ENCODE measurements at regions not wholly inside any gene's neighbourhood (a gene's known extent, or its start where the extent isn't known, plus 50 kb on each side); places are given as distances from the start of the nearest gene placed in this dataset.

- Histone ChIP-seq H2AFZ (ENCODE audit: low read length) (no peak overlapping the region), H3K79me2 (ENCODE audit: low read length) (no peaks in the 10 kb centered on the region), H3K9me3 (ENCODE audit: low read length) (peaks cover 32% of the 10 kb centered on the region), H3K27me3 (ENCODE audit: low read length) (no peaks in the 10 kb centered on the region), H3K36me3 (ENCODE audit: insufficient read depth, low read length) (no peaks in the 10 kb centered on the region), H3K4me2 (ENCODE audit: low read depth, low read length, poor library complexity, severe bottlenecking) (no peak overlapping the region), H3K9me2 (replicated peaks; ENCODE audit: insufficient read depth, low read length) (no peaks in the 10 kb centered on the region), H3K4me1 (ENCODE audit: low read length) (no peaks in the 10 kb centered on the region), H3K9ac (ENCODE audit: low read length) (no peak overlapping the region), H3K4me3 (ENCODE audit: low read length) (no peak overlapping the region), H3K27ac (ENCODE audit: low read length) (no peak overlapping the region), H4K20me1 (ENCODE audit: insufficient read depth, low read depth, low read length) (no peaks in the 10 kb centered on the region)
- no peak for DNase-seq
Observed at GRCh38 chr1:80365359-80366021, 1359.0 kb upstream of the ADGRL4 start.

GRCh38 chr1:80363689-80364475 lies 1357.4 kb upstream of the ADGRL4 start:
- H3K4me1 ChIP-seq (ENCODE audit: low read length) = no peaks in the 10 kb centered on the region
- H3K9me3 ChIP-seq (ENCODE audit: low read length) = peaks cover 35% of the 10 kb centered on the region
- no peak overlapping the region for H2AFZ ChIP-seq (ENCODE audit: low read length)
- H4K20me1 ChIP-seq (ENCODE audit: insufficient read depth, low read depth, low read length) = no peaks in the 10 kb centered on the region
- no peaks in the 10 kb centered on the region for H3K79me2 ChIP-seq (ENCODE audit: low read length)
- no peaks in the 10 kb centered on the region for H3K36me3 ChIP-seq (ENCODE audit: insufficient read depth, low read length)
- no peak overlapping the region for H3K27ac ChIP-seq (ENCODE audit: low read length)
- no peak for DNase-seq
- H3K9ac ChIP-seq (ENCODE audit: low read length) = no peak overlapping the region
- no peaks in the 10 kb centered on the region; the same call in 1 of the 2 replicates for H3K9me2 ChIP-seq (replicated peaks; ENCODE audit: insufficient read depth, low read length)
- no peaks in the 10 kb centered on the region for H3K27me3 ChIP-seq (ENCODE audit: low read length)
- no peak overlapping the region for H3K4me2 ChIP-seq (ENCODE audit: low read depth, low read length, poor library complexity, severe bottlenecking)
- no peak overlapping the region for H3K4me3 ChIP-seq (ENCODE audit: low read length)

GRCh38 chr1:80359666-80360065 lies 1353.1 kb upstream of the ADGRL4 start:
- H3K27ac ChIP-seq (ENCODE audit: low read length) = no peak overlapping the region
- H3K9ac ChIP-seq (ENCODE audit: low read length) = no peak overlapping the region
- no peak overlapping the region for H3K4me3 ChIP-seq (ENCODE audit: low read length)
- H2AFZ ChIP-seq (ENCODE audit: low read length) = no peak overlapping the region
- H3K4me2 ChIP-seq (ENCODE audit: low read depth, low read length, poor library complexity, severe bottlenecking) = no peak overlapping the region
- DNase-seq = no peak
- no peaks in the 10 kb centered on the region for H3K27me3 ChIP-seq (ENCODE audit: low read length)
- no peaks in the 10 kb centered on the region for H3K36me3 ChIP-seq (ENCODE audit: insufficient read depth, low read length)
- no peaks in the 10 kb centered on the region for H3K4me1 ChIP-seq (ENCODE audit: low read length)
- no peaks in the 10 kb centered on the region; the same call in 1 of the 2 replicates for H3K9me2 ChIP-seq (replicated peaks; ENCODE audit: insufficient read depth, low read length)
- no peaks in the 10 kb centered on the region for H3K79me2 ChIP-seq (ENCODE audit: low read length)
- peaks cover 21% of the 10 kb centered on the region for H3K9me3 ChIP-seq (ENCODE audit: low read length)
- H4K20me1 ChIP-seq (ENCODE audit: insufficient read depth, low read depth, low read length) = no peaks in the 10 kb centered on the region

- H2AFZ ChIP-seq (ENCODE audit: low read length) = no peak overlapping the region
Observed at GRCh38 chr1:80349218-80349617, 1342.7 kb upstream of the ADGRL4 start.

GRCh38 chr1:80341021-80341420 lies 1334.5 kb upstream of the ADGRL4 start:
- H3K27me3 ChIP-seq (ENCODE audit: low read length) = no peaks in the 10 kb centered on the region
- H3K4me1 ChIP-seq (ENCODE audit: low read length) = no peaks in the 10 kb centered on the region
- no peak overlapping the region for H3K9ac ChIP-seq (ENCODE audit: low read length)
- no peak overlapping the region for H3K4me2 ChIP-seq (ENCODE audit: low read depth, low read length, poor library complexity, severe bottlenecking)
- no peak overlapping the region for H2AFZ ChIP-seq (ENCODE audit: low read length)
- no peak overlapping the region for H3K27ac ChIP-seq (ENCODE audit: low read length)
- H3K79me2 ChIP-seq (ENCODE audit: low read length) = no peaks in the 10 kb centered on the region
- no peak overlapping the region for H3K4me3 ChIP-seq (ENCODE audit: low read length)
- no peak for DNase-seq
- no peaks in the 10 kb centered on the region for H3K36me3 ChIP-seq (ENCODE audit: insufficient read depth, low read length)
- H4K20me1 ChIP-seq (ENCODE audit: insufficient read depth, low read depth, low read length) = no peaks in the 10 kb centered on the region
- H3K9me3 ChIP-seq (ENCODE audit: low read length) = peaks cover 15% of the 10 kb centered on the region; the same call in 1 of the 2 replicates
- H3K9me2 ChIP-seq (replicated peaks; ENCODE audit: insufficient read depth, low read length) = no peaks in the 10 kb centered on the region

More at GRCh38 chr1:80349218-80349617, 1342.7 kb upstream of the ADGRL4 start:
- Histone ChIP-seq H3K27ac (ENCODE audit: low read length) (no peak overlapping the region), H3K9ac (ENCODE audit: low read length) (no peak overlapping the region), H3K9me2 (replicated peaks; ENCODE audit: insufficient read depth, low read length) (no peaks in the 10 kb centered on the region), H3K27me3 (ENCODE audit: low read length) (no peaks in the 10 kb centered on the region), H3K4me3 (ENCODE audit: low read length) (no peak overlapping the region), H3K36me3 (ENCODE audit: insufficient read depth, low read length) (no peaks in the 10 kb centered on the region), H3K4me2 (ENCODE audit: low read depth, low read length, poor library complexity, severe bottlenecking) (no peak overlapping the region), H3K9me3 (ENCODE audit: low read length) (peaks cover 42% of the 10 kb centered on the region), H3K4me1 (ENCODE audit: low read length) (no peaks in the 10 kb centered on the region), H4K20me1 (ENCODE audit: insufficient read depth, low read depth, low read length) (no peaks in the 10 kb centered on the region), H3K79me2 (ENCODE audit: low read length) (no peaks in the 10 kb centered on the region)
- no peak for DNase-seq

- no peak overlapping the region for H3K4me3 ChIP-seq (ENCODE audit: low read length)
- H3K79me2 ChIP-seq (ENCODE audit: low read length) = no peaks in the 10 kb centered on the region
- no peaks in the 10 kb centered on the region for H3K9me2 ChIP-seq (replicated peaks; ENCODE audit: insufficient read depth, low read length)
- peaks cover 22% of the 10 kb centered on the region for H3K9me3 ChIP-seq (ENCODE audit: low read length)
- no peak overlapping the region for H2AFZ ChIP-seq (ENCODE audit: low read length)
- H3K4me2 ChIP-seq (ENCODE audit: low read depth, low read length, poor library complexity, severe bottlenecking) = no peak overlapping the region
- no peak overlapping the region for H3K27ac ChIP-seq (ENCODE audit: low read length)
- no peaks in the 10 kb centered on the region for H3K27me3 ChIP-seq (ENCODE audit: low read length)
- H3K9ac ChIP-seq (ENCODE audit: low read length) = no peak overlapping the region
- no peaks in the 10 kb centered on the region for H3K36me3 ChIP-seq (ENCODE audit: insufficient read depth, low read length)
- no peaks in the 10 kb centered on the region for H3K4me1 ChIP-seq (ENCODE audit: low read length)
- no peaks in the 10 kb centered on the region for H4K20me1 ChIP-seq (ENCODE audit: insufficient read depth, low read depth, low read length)
- DNase-seq = no peak
Observed at GRCh38 chr1:80318108-80318507, 1311.6 kb upstream of the ADGRL4 start.

- Histone ChIP-seq H3K27ac (ENCODE audit: low read length) (no peak overlapping the region), H3K4me2 (ENCODE audit: low read depth, low read length, poor library complexity, severe bottlenecking) (no peak overlapping the region), H3K9ac (ENCODE audit: low read length) (no peak overlapping the region), H3K4me1 (ENCODE audit: low read length) (no peaks in the 10 kb centered on the region), H3K9me2 (replicated peaks; ENCODE audit: insufficient read depth, low read length) (no peaks in the 10 kb centered on the region), H3K4me3 (ENCODE audit: low read length) (no peak overlapping the region), H4K20me1 (ENCODE audit: insufficient read depth, low read depth, low read length) (no peaks in the 10 kb centered on the region), H2AFZ (ENCODE audit: low read length) (no peak overlapping the region), H3K27me3 (ENCODE audit: low read length) (no peaks in the 10 kb centered on the region), H3K79me2 (ENCODE audit: low read length) (no peaks in the 10 kb centered on the region), H3K36me3 (ENCODE audit: insufficient read depth, low read length) (no peaks in the 10 kb centered on the region; the same call in 1 of the 2 replicates), H3K9me3 (ENCODE audit: low read length) (peaks cover 30% of the 10 kb centered on the region)
- DNase-seq = no peak
Observed at GRCh38 chr1:80310703-80311245, 1304.2 kb upstream of the ADGRL4 start.

GRCh38 chr1:80305466-80305865 lies 1298.9 kb upstream of the ADGRL4 start:
- Histone ChIP-seq H3K27ac (ENCODE audit: low read length) (no peak overlapping the region), H4K20me1 (ENCODE audit: insufficient read depth, low read depth, low read length) (no peaks in the 10 kb centered on the region), H3K9me3 (ENCODE audit: low read length) (peaks cover 50% of the 10 kb centered on the region), H3K79me2 (ENCODE audit: low read length) (no peaks in the 10 kb centered on the region), H3K27me3 (ENCODE audit: low read length) (no peaks in the 10 kb centered on the region), H3K9me2 (replicated peaks; ENCODE audit: insufficient read depth, low read length) (no peaks in the 10 kb centered on the region), H3K36me3 (ENCODE audit: insufficient read depth, low read length) (no peaks in the 10 kb centered on the region; the same call in 1 of the 2 replicates), H3K4me3 (ENCODE audit: low read length) (no peak overlapping the region), H2AFZ (ENCODE audit: low read length) (no peak overlapping the region), H3K9ac (ENCODE audit: low read length) (no peak overlapping the region), H3K4me2 (ENCODE audit: low read depth, low read length, poor library complexity, severe bottlenecking) (no peak overlapping the region), H3K4me1 (ENCODE audit: low read length) (no peaks in the 10 kb centered on the region)
- DNase-seq = no peak
